WERI-Rb-1 (cell line): ENCODE measurements at regions not wholly inside any gene's neighbourhood (a gene's known extent, or its start where the extent isn't known, plus 50 kb on each side); places are given as distances from the start of the nearest gene placed in this dataset.

Experiments
- DNase-seq: peaks from one replicate; pipeline ENCODE4 v3.0.0-alpha.2; 2020
- H3K27ac ChIP-seq: fragments of 250-450 bp; sonication (Bioruptor Pico); 2 replicates; pipeline ENCODE4 v1.5.1; 2020; ENCODE audit warnings: mild to moderate bottlenecking, moderate library complexity
- H3K27me3 ChIP-seq: fragments of 250-450 bp; sonication (Bioruptor Pico); 2 replicates; pipeline ENCODE4 v1.5.1; 2021; ENCODE audit warnings: mild to moderate bottlenecking, low read depth, moderate library complexity; ENCODE audit not compliant: insufficient read depth, severe bottlenecking
- H3K36me3 ChIP-seq: fragments of 250-450 bp; sonication (Bioruptor Pico); 2 replicates; pipeline ENCODE4 v1.5.1; 2020; ENCODE audit warnings: mild to moderate bottlenecking, moderate library complexity
- H3K4me3 ChIP-seq: 2 replicates; pipeline ENCODE4 v1.5.1; 2011; ENCODE audit warnings: low read depth, mild to moderate bottlenecking, control low read depth, low read length
- H3K9me3 ChIP-seq: fragments of 250-450 bp; sonication (Bioruptor Pico); 2 replicates; pipeline ENCODE4 v1.5.1; 2021; ENCODE audit warnings: mild to moderate bottlenecking, moderate library complexity; ENCODE audit not compliant: severe bottlenecking
- TF ChIP-seq, protein P1 (sequence below): IDR thresholded peaks from 2 replicates; pipeline ENCODE4 v1.5.1; 2011; ENCODE audit warnings: low read depth, mild to moderate bottlenecking, control low read depth, inconsistent platforms, low read length

DNA sequence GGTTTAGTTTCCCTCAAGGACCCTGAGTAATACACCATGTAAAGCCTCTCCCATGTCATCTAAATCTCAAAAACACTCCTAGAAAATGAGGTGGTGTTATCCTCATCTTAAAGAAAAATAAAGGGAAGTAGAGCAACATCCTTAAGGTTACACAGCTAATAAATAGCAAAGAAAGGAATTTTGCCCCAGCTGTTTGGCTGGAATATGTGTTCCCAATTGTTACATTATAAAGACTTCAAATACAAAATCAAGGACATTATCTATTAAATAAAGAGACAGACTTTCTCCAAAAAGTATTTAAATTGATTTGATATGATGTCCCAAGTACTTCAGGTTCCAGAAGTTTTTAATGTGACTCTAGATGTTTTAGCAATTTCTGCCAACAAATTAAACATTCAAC lies 57.9 kb upstream of the IL15 start:
- no peak overlapping the region for H3K27ac ChIP-seq
- DNase-seq, result no peak
- H3K36me3 ChIP-seq, result no peaks in the 10 kb centered on the region
- TF ChIP-seq, protein P1, sequence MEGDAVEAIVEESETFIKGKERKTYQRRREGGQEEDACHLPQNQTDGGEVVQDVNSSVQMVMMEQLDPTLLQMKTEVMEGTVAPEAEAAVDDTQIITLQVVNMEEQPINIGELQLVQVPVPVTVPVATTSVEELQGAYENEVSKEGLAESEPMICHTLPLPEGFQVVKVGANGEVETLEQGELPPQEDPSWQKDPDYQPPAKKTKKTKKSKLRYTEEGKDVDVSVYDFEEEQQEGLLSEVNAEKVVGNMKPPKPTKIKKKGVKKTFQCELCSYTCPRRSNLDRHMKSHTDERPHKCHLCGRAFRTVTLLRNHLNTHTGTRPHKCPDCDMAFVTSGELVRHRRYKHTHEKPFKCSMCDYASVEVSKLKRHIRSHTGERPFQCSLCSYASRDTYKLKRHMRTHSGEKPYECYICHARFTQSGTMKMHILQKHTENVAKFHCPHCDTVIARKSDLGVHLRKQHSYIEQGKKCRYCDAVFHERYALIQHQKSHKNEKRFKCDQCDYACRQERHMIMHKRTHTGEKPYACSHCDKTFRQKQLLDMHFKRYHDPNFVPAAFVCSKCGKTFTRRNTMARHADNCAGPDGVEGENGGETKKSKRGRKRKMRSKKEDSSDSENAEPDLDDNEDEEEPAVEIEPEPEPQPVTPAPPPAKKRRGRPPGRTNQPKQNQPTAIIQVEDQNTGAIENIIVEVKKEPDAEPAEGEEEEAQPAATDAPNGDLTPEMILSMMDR, result no peak
- H3K4me3 ChIP-seq, result no peak overlapping the region
- no peaks in the 10 kb centered on the region for H3K27me3 ChIP-seq
- no peaks in the 10 kb centered on the region for H3K9me3 ChIP-seq

DNA sequence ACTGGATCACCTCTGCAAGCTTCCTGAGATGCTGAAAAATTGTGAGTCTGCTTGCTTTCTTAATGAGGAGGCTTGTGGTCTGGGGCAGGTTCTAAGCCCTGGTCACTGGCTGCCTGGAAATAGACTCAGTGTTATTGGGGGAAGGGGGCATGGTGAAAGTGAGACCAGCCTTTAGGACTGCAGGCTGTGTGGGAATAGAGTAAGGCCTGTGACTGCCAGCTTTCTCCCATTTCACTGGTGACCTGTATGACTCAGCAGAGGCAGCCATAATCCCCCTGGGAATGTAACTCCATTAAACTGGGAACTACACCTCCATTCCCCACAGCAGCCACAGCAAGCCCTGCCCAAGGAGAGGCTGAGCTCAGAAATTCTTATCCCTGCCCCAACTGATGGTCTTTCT lies 55.9 kb upstream of the IL15 start:
- Histone ChIP-seq H3K4me3 (no peak overlapping the region), H3K9me3 (no peaks in the 10 kb centered on the region), H3K27ac (no peak overlapping the region), H3K36me3 (no peaks in the 10 kb centered on the region), H3K27me3 (no peaks in the 10 kb centered on the region)
- DNase-seq, result no peak
- TF ChIP-seq, protein P1, result no peak
